GM10266 (cell line): ENCODE measurements at regions not wholly inside any gene's neighbourhood (a gene's known extent, or its start where the extent isn't known, plus 50 kb on each side); places are given as distances from the start of the nearest gene placed in this dataset.

ENCODE experiments used
- DNase-seq: peaks from one replicate; pipeline ENCODE4 v3.0.0; 2012; ENCODE audit errors: extremely low spot score
- CTCF ChIP-seq: IDR thresholded peaks from 2 replicates; pipeline ENCODE4 v1.5.1; 2012; ENCODE audit warnings: mild to moderate bottlenecking, low read depth; ENCODE audit not compliant: control insufficient read depth, insufficient read depth; ENCODE audit errors: missing control alignments

GRCh38 chr21:22258821-22259220, 1260.6 kb downstream of the NCAM2 start:
- DNase-seq: no peak

GRCh38 chr21:22260274-22260673, 1262.1 kb downstream of the NCAM2 start:
- DNase-seq: no peak
- TF ChIP-seq CTCF: no peak

More at GRCh38 chr21:22258821-22259220, 1260.6 kb downstream of the NCAM2 start:
- no peak for TF ChIP-seq CTCF

- no peak for DNase-seq
- TF ChIP-seq CTCF: no peak
Observed at GRCh38 chr21:22263890-22264289, 1265.7 kb downstream of the NCAM2 start.

DNA sequence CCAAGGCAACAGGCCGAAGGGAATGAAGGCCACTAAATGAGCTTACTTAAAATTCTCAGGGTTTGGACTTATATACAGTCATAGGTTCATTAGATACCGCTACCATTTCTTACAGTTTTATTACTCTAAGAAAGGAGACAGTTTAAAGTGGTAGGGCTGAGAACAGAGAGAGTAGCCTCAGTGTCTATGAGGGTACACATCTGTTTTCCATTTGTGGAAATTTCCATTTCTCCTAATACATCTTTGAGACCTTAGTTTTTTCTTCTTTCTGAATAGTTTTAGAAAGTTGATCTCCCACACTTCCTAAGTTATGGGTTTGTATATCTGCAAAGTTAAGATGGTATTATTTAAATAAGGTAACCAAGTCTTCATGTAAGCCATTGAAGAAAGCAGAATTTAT, 1279.1 kb downstream of the NCAM2 start:
- DNase-seq: no peak
- TF ChIP-seq CTCF: no peak

DNA sequence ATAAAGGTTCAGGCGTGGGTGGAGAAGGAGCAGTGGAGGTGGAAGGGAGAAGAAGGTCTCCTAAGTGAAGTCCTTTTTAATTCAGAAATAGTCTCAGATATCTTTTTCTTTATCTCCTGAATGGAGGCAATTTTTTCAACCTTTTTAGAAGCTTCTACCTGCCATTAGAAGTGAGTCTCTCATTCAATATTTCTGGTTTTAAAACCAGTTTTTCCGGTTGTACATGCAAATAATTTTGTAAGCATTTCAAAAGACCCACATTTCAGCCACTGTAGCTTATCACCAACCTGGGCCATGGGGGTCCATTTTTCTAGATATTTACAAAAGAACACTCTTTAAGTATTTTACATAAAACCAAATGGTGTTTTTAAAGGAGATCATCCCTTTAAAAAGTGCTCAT, 1280.2 kb downstream of the NCAM2 start:
- no peak for TF ChIP-seq CTCF
- DNase-seq: no peak

- TF ChIP-seq CTCF: no peak
- no peak for DNase-seq
Observed at GRCh38 chr21:22280851-22281250, 1282.6 kb downstream of the NCAM2 start.

- no peak for TF ChIP-seq CTCF
- no peak for DNase-seq
Observed at GRCh38 chr21:22288885-22289499, 1290.8 kb downstream of the NCAM2 start.
